CD14-positive monocyte (primary cell): ENCODE measurements at regions not wholly inside any gene's neighbourhood (a gene's known extent, or its start where the extent isn't known, plus 50 kb on each side); places are given as distances from the start of the nearest gene placed in this dataset.

Experiments used
- DNase-seq, 3 donors: peaks; one replicate each; pipeline ENCODE4 v3.0.0-alpha.2; 2011 to 2022
- H2AFZ ChIP-seq: 2 replicates; pipeline ENCODE4 v1.6.0; 2012; ENCODE audit warnings: mild to moderate bottlenecking, low read depth, low read length, inconsistent platforms; ENCODE audit not compliant: insufficient read depth, poor library complexity, severe bottlenecking
- H3K27ac ChIP-seq, 2 donors: 1 replicate in 1 of 2; 2 replicates in 1 of 2; pipeline ENCODE4 v1.5.1; 2012 to 2013; ENCODE audit warnings: low read length in 2 of 2, control low read depth in 1 of 2, inconsistent platforms in 1 of 2, low read depth in 1 of 2, mild to moderate bottlenecking in 1 of 2
- H3K27me3 ChIP-seq, 2 donors: one replicate each; pipeline versions ENCODE4 v1.6.0 to v1.6.1; 2011 to 2013; ENCODE audit warnings: low read length in 2 of 2; ENCODE audit not compliant: control insufficient read depth in 2 of 2, insufficient read depth in 2 of 2
- H3K36me3 ChIP-seq, 2 donors: replicated peaks in 1 of 2; 1 replicate in 1 of 2; 2 replicates in 1 of 2; pipeline versions ENCODE4 v1.5.1 to v1.6.1; 2012 to 2013; ENCODE audit warnings: low read length in 2 of 2, control low read depth in 1 of 2, inconsistent platforms in 1 of 2, mild to moderate bottlenecking in 1 of 2; ENCODE audit not compliant: insufficient read depth in 2 of 2, control insufficient read depth in 1 of 2
- H3K4me1 ChIP-seq, 2 donors: 1 replicate in 1 of 2; 2 replicates in 1 of 2; pipeline versions ENCODE4 v1.5.1 to v1.6.1; 2012 to 2013; ENCODE audit warnings: low read length in 2 of 2, control low read depth in 1 of 2, inconsistent platforms in 1 of 2, mild to moderate bottlenecking in 1 of 2, moderate library complexity in 1 of 2; ENCODE audit not compliant: insufficient read depth in 2 of 2, control insufficient read depth in 1 of 2
- H3K4me2 ChIP-seq: replicated peaks from 2 replicates; pipeline ENCODE3; 2012; ENCODE audit warnings: low read length, moderate library complexity, mild to moderate bottlenecking; ENCODE audit not compliant: poor library complexity, severe bottlenecking; ENCODE audit errors: extremely low read depth
- H3K4me3 ChIP-seq, 3 experiments: fragments of 200-600 bp in 1 of 3; sonication (generic) in 1 of 3; replicated peaks in 1 of 3; 1 replicate in 2 of 3; 2 replicates in 1 of 3; pipeline ENCODE4 v1.5.1; 2011 to 2013; ENCODE audit warnings: low read length in 3 of 3, mild to moderate bottlenecking in 3 of 3, control low read depth in 2 of 3, low read depth in 2 of 3, inconsistent platforms in 1 of 3, moderate library complexity in 1 of 3
- H3K79me2 ChIP-seq: 2 replicates; pipeline ENCODE4 v1.6.0; 2012; ENCODE audit warnings: mild to moderate bottlenecking, control low read depth, inconsistent platforms, low read length, moderate library complexity; ENCODE audit not compliant: insufficient read depth
- H3K9ac ChIP-seq: 2 replicates; pipeline ENCODE4 v1.6.0; 2017; ENCODE audit warnings: low read length, mild to moderate bottlenecking; ENCODE audit not compliant: insufficient read depth, poor library complexity, severe bottlenecking
- H3K9me3 ChIP-seq, 2 donors: replicated peaks in 1 of 2; 1 replicate in 1 of 2; 2 replicates in 1 of 2; pipeline versions ENCODE4 v1.5.1 to v1.6.1; 2012 to 2013; ENCODE audit warnings: low read length in 2 of 2, control low read depth in 1 of 2; ENCODE audit not compliant: control insufficient read depth in 1 of 2, insufficient read depth in 1 of 2
- H4K20me1 ChIP-seq: 2 replicates; pipeline ENCODE4 v1.6.0; 2012; ENCODE audit warnings: mild to moderate bottlenecking, low read length, control low read depth, moderate library complexity; ENCODE audit not compliant: insufficient read depth
- H3K27ac Mint-ChIP-seq, 7 donors: one replicate each; pipeline ENCODE4 v1.8.0; 2020; ENCODE audit warnings: mild to moderate bottlenecking in 7 of 7, mixed read lengths in 7 of 7, moderate library complexity in 6 of 7, inconsistent platforms in 2 of 7
- H3K27me3 Mint-ChIP-seq, 3 donors: one replicate each; pipeline ENCODE4 v1.8.0; 2021 to 2022; ENCODE audit warnings: low read depth in 3 of 3, mild to moderate bottlenecking in 3 of 3, mixed read lengths in 3 of 3, moderate library complexity in 3 of 3, inconsistent platforms in 1 of 3
- H3K36me3 Mint-ChIP-seq, 2 donors: one replicate each; pipeline ENCODE4 v1.8.0; 2020; ENCODE audit warnings: mixed read lengths in 2 of 2, inconsistent platforms in 1 of 2, mild to moderate bottlenecking in 1 of 2
- H3K4me1 Mint-ChIP-seq: one replicate; pipeline ENCODE4 v1.8.0; 2020; ENCODE audit warnings: mild to moderate bottlenecking, mixed read lengths
- H3K4me3 Mint-ChIP-seq, 2 donors: one replicate each; pipeline ENCODE4 v1.8.0; 2020; ENCODE audit warnings: mild to moderate bottlenecking in 2 of 2, mixed read lengths in 2 of 2, moderate library complexity in 1 of 2
- H3K9me3 Mint-ChIP-seq, 7 donors: one replicate each; pipeline ENCODE4 v1.8.0; 2020 to 2022; ENCODE audit warnings: mixed read lengths in 7 of 7, mild to moderate bottlenecking in 6 of 7, moderate library complexity in 6 of 7, inconsistent platforms in 2 of 7
- WGBS: methylation state at CpG from one replicate; pipeline ENCODE4 v1.1.5; 2013; ENCODE audit warnings: missing lambda C conversion rate; ENCODE audit not compliant: insufficient coverage; 5-methylcytosine and 5-hydroxymethylcytosine counted together
- intact Hi-C, 2 donors: fragments of 100-400 bp; cut with micrococcal nuclease; formaldehyde crosslinking; loops; one replicate each; pipeline versions ENCODE4 v1.15.0 to v1.15.1; 2023
- TF ChIP-seq, protein P1 (sequence below): fragments of 200-600 bp; IDR thresholded peaks from one replicate; pipeline ENCODE4 v1.8.0; 2022; ENCODE audit warnings: antibody characterized with exemption, mild to moderate bottlenecking

- H2AFZ ChIP-seq: no peak overlapping the region
- H3K4me3 Mint-ChIP-seq: no peak overlapping the region
- no peaks in the 10 kb centered on the region for H3K36me3 ChIP-seq
- DNase-seq: no peak
- no peaks in the 10 kb centered on the region for H3K36me3 Mint-ChIP-seq
- no peaks in the 10 kb centered on the region for H3K9me3 ChIP-seq
- H3K4me1 Mint-ChIP-seq: no peaks in the 10 kb centered on the region
- peaks cover 0 to 3% (median 2%) of the 10 kb centered on the region in 7 donors for H3K9me3 Mint-ChIP-seq
- TF ChIP-seq, protein P1, sequence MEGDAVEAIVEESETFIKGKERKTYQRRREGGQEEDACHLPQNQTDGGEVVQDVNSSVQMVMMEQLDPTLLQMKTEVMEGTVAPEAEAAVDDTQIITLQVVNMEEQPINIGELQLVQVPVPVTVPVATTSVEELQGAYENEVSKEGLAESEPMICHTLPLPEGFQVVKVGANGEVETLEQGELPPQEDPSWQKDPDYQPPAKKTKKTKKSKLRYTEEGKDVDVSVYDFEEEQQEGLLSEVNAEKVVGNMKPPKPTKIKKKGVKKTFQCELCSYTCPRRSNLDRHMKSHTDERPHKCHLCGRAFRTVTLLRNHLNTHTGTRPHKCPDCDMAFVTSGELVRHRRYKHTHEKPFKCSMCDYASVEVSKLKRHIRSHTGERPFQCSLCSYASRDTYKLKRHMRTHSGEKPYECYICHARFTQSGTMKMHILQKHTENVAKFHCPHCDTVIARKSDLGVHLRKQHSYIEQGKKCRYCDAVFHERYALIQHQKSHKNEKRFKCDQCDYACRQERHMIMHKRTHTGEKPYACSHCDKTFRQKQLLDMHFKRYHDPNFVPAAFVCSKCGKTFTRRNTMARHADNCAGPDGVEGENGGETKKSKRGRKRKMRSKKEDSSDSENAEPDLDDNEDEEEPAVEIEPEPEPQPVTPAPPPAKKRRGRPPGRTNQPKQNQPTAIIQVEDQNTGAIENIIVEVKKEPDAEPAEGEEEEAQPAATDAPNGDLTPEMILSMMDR: no peak
- H3K4me3 ChIP-seq: no peak overlapping the region
- no peak overlapping the region for H3K9ac ChIP-seq
- intact Hi-C loops: no loop called here
- WGBS: no CpG with 5 or more reads among the region's 3 CpGs
- H3K27me3 Mint-ChIP-seq: no peaks in the 10 kb centered on the region
- H3K27ac Mint-ChIP-seq: no peak overlapping the region
- H3K27me3 ChIP-seq: no peaks in the 10 kb centered on the region
- H3K79me2 ChIP-seq: no peaks in the 10 kb centered on the region
- no peak overlapping the region for H3K4me2 ChIP-seq
- H3K4me1 ChIP-seq: no peaks in the 10 kb centered on the region
- no peaks in the 10 kb centered on the region for H4K20me1 ChIP-seq
- no peak overlapping the region for H3K27ac ChIP-seq
Measured at GRCh38 chr18:40782453-40783130, 1172.4 kb upstream of the PIK3C3 start.

DNA sequence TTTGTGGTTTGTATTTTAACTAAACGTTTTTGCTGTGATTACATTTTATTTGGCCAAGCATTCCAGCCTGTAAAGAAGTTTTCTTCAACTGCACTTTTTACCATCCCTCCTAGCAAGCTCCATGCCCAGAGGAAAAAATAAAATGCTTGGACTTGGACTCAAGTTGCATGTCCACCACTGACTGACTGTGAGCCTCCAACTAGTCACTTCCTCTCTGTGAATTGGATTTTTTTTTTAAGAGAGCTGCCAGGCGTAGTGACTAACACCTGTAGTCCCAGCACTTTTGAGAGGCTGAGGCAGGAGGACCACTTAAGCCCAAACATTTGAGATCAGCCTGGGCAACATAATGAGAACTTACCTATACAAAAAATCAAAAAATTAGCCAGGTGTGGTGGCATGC lies 1185.2 kb upstream of the PIK3C3 start:
- H3K27ac Mint-ChIP-seq: no peak overlapping the region
- Histone ChIP-seq H3K36me3 (no peaks in the 10 kb centered on the region), H3K27me3 (no peaks in the 10 kb centered on the region), H2AFZ (no peak overlapping the region), H3K4me3 (no peak overlapping the region), H3K27ac (no peak overlapping the region), H3K9me3 (peaks cover 0 to 14% of the 10 kb centered on the region in 2 donors), H3K9ac (no peak overlapping the region), H3K4me2 (no peak overlapping the region), H3K4me1 (no peaks in the 10 kb centered on the region), H3K79me2 (no peaks in the 10 kb centered on the region), H4K20me1 (no peaks in the 10 kb centered on the region)
- TF ChIP-seq, protein P1: no peak
- no peaks in the 10 kb centered on the region for H3K36me3 Mint-ChIP-seq
- no peak overlapping the region for H3K4me3 Mint-ChIP-seq
- DNase-seq: no peak
- H3K9me3 Mint-ChIP-seq: peaks cover 0 to 6% (median 2%) of the 10 kb centered on the region in 7 donors
- H3K27me3 Mint-ChIP-seq: no peaks in the 10 kb centered on the region
- no CpG with 5 or more reads among the region's 2 CpGs for WGBS
- no peaks in the 10 kb centered on the region for H3K4me1 Mint-ChIP-seq
- intact Hi-C loops: no loop called here
